Right renal cortex interstitium (tissue), 3 donors: ENCODE measurements at regions not wholly inside any gene's neighbourhood (a gene's known extent, or its start where the extent isn't known, plus 50 kb on each side); places are given as distances from the start of the nearest gene placed in this dataset.
"Not testable (repeated sequence)": the region's sequence is repeated elsewhere in the genome, so short reads cannot be mapped to it uniquely, and the experiment has no call there.

Experiments
- DNase-seq, 3 donors: peaks; one replicate each; pipeline ENCODE4 v3.0.0-alpha.2; 2013; ENCODE audit warnings: low read depth in 3 of 3, low spot score in 2 of 3

DNA sequence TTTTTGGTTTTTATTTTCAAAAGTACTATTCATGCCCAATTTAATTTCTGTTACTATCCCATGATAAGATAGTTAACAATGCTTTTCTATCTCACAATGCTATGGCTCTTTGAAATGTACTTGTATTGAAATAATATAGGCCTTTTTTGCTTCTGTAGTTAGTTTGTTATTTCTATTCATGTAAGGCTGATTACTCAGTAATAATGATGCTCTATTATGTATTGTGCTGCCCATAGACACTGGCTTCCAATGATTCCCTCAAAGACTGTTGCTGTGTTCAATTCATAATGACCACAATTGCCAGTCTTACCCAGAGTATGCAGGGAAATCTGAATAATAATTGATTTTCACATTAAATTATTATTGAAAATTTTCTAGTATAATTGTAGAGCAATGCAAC is 155.5 kb upstream of the POT1 start:
- no peak for DNase-seq

DNA sequence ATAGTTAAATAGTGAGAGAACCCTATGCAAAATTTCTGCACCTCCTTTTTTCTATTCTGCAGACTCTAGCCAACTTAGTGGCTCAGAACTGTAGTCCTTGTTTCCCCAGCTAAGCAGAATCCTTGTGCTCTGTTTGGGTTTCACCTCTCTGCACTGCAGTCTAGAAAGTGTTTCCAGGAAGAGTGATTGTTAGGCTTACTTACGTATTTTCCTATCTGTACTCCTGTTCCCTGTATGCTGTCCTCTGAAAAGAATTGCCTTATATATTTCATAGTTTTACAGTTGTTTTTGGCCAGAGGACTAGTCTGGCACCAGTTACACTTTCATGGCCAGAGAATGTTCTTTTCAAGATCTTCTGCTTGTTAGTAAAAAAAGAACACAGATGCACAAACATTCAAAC is 154.6 kb upstream of the POT1 start:
- DNase-seq: no peak

DNA sequence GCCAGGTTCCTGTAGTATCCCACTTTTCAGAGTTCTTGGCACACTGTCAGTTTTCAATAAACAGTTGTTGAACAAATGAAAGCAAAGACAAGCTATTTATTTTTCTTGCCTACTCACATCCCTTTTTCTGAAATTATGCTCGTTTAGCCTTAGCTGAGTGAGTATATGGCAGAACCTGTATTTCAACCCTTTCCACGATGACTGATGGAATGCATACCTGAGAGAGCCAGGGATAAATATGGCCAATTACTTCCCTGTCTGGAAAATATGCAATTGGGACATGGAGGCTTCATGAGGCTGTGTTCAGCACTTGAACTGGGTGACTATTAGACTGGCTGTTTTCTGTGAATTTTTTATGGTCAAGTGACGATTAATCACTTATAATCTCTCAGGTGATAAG is 144.5 kb upstream of the POT1 start:
- no peak for DNase-seq

DNA sequence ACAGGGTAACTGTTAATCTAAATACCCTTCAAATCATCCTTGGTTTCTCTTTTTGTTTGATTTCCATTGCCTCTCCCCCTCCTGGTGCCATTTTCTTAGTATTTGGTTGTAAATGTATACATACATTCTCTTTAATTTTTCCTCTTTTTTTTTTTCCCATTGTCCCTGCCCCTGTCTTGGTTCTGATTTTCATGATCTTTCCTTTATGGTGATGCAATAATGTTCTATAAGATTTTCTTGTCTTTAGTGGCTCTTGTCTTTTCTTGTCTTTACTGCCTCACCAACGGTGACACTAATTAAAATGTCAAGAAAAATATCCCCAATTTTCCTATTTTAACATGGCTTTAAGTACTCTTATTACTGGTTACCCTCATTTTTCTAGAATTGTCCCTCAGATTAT is 135.9 kb upstream of the POT1 start:
- no peak for DNase-seq

DNA sequence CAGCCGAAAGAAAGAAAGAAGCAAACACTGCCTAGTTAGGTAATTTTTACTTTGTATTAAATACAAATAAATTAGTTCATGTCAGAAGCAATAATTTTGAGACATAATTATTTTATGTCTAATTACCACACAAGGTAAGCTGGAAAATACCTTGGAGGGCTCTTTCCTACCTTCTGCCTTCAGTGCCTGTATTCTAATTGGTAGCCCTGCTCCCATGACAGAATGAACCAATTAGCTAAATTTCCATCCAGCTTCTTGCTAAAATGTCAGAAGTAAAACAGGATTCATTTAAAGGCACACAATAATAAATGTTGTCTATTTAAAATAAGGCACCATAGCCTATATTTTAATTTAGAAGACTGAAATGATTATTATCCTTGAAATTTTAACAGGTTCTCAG is 135.4 kb upstream of the POT1 start:
- DNase-seq: no peak

DNA sequence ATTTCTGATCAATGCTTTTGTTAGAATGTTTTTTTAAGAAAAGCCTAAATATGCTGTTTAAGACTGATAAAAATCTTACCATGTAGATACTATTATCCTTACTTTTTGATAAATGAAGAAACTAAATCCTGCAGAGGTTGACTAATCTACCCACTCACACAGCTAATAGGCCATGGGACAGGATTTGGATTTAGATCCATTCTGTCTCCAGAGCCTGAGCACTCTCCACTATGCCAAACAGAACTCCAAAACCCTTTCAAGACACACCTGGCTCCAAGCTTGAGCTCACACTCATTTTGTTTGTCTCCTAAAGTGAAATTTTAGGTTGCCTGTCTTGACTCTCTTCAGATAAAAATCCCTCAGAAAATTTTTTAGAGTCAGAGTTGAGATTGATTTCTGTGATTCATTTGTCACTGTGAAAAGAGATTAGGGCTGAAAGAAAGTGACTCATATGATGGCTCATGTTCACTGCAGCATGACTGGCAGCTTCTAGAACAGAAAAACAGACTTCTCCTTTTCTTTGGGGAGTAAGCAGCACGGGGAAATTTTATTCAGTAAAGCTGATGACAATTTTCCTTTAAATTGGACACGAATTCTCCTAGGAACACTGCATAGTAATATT is 132.3 kb upstream of the POT1 start:
- no peak for DNase-seq

DNA sequence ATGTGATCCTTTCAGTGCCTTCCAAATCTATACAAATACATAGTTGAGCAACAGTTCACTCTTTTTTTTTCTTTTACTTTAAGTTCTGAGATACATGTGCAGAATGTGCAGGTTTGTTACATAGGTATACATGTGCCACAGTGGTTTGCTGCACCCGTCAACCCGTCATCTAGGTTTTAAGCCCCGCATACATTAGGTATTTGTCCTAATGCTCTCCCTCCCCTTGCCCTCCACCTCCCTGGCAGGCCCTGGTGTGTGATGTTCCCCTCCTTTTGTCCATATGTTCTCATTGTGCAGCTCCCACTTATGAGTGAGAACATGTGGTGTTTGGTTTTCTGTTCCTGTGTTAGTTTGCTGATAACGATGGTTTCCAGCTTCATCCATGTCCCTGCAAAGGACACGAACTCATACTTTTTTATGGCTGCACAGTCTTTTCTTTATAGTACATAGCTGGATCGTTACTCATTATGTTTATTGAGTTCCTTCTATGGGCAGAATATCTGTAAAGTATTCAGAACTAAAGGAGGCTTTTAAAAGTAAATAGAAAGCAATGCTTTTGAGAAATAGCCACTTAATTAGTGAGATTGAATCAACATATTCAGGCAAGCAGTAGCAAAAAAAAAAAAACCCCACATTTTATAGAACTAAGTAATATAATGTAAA is 131.6 kb upstream of the POT1 start:
- DNase-seq: not testable (repeated sequence)

DNA sequence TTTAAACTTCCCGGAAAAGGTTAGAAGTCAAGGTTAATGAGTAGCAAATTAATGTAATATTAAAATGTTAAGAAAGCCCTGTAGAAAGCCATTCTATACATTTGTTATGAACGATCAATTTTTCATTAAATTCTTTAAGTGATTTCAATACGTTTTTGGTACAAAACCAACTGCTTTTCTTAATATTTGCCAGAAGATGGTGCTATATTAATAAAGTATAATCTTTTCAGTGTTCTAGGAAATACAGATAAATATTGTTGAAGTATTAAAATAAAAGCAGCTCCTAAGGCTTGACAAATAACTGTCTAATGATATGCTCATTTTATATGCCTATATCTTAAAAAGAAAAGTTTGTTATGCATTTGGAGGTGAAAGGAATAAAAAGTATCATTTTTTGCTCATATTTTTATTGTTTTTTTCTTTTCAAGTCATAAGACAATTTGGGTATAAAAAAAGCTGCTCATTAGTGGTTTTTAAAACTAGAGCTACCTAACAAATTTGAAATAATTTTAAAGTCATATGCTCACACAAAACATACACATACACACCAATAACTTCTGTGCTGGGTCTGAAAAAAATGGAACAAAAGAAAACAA is 130.3 kb upstream of the POT1 start:
- peak in 1 of 3 donors; percentile 2 for DNase-seq

DNA sequence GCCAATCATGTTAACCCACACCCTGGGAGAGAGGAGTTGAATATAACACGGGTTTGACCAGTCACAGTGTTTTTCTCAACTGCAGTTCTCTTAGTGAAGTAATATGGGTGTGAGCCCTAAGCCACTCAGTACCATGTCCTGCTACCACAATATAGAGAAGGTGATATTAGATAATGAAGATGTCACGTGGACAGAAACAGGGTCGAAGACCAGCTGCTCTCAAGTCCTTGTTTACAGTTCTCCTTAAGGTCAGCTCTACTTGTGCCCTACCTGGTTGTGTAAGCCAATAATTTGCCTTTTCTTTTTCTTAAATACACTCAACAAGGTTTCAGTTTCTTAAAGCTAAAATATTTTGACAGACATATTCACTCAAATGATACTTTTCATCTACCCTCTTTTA is 128.3 kb upstream of the POT1 start:
- DNase-seq: no peak

DNA sequence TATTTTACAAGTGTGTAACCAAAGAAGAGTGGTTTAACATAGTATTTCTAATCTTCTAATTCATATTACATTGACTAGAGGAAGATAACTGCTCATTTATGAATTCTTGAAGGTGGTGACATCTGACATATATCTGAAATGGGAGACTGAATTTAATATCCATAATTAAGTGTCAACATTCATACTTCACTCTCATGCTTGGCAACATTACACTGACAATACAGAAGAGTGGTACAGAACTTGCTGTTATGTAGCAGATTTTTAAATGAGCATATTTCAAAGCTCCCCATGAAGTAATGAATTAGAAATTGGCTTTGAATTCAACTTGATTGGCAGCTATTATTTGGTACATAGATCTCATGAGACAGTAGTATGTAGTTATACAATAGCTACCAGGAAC is 125.8 kb upstream of the POT1 start:
- DNase-seq: no peak

DNA sequence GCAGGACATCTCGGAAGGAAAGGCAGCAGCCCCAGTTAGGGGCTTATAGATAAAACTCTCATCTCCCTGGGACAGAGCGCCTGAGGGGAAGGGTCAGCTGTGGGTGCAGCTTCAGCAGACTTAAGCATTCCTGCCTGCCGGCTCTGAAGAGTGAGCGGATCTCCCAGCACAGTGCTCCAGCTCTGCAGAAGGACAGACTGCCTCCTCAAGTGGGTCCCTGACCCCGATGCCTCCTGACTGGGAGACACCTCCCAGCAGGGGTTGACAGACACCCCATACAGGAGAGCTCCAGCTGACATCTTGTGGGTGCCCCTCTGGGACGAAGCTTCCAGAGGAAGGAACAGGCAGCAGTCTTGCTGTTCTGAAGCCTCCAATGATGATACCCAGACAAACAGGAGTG is 117.1 kb upstream of the POT1 start:
- DNase-seq: no peak

DNA sequence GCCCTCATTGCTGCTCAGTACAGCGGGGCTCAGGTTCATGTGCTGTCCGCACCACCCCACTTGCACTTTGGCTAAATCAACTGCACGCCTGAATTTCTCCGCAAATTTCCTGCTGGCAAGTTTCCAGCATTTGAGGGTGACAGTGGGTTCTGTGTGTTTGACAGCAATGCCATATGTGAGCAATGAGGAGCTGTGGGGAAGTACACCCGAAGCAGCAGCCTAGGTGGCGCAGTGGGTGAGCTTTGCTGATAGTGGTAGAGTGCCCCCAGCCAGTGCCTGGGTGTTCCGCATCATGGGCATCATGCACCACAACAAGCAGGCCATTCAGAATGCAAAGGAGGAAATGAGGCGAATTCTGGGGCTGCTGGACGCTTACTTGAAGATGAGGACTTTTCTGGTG is 103.9 kb upstream of the POT1 start:
- DNase-seq: no peak

DNA sequence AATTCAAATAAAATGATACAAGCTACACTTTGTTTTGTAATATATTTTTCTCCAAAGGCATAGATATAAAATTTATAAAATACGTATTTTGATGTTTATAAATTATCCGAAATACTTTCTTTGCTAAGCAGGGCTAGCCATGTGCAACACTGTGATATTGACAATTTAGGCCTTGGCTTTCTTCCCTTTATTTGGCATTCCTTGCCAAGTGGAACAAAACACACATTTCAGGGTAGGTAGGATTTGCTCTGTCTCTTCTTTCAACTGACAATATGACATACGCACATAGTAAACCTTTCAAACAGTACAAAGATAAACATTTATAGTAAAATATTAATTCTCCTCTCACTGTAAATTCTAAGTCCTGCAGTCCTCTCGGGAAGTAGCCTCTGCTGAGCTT is 103.3 kb upstream of the POT1 start:
- DNase-seq: no peak

DNA sequence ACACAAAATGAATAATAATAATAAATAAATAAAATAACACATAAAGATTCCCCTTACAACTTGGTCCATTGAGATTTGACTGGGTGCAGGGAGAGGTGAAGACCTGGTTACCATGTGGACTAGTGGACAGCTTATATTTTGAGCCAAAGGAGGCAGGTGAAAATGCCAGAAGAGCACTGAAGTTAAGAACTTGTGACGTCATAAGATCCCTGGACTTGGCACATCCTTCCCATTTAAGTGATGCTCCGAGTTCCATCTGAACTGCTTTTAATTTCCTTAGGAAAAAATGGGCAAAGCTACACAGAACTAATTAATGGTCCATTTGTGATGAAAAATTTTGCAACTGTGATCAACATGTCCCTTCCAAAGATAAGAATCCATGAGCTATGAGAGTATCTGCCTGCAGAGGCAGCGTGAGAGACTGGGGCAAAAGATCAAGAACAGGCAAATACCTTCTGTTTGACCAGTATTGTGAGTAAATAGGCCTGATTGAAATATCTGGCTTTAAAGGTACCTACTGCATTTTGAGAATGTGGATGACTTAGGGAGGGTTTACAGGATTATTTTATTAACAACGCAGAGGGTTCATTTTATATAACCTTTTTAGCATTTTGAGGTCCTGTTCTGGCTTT is 101.2 kb upstream of the POT1 start:
- no peak for DNase-seq

DNA sequence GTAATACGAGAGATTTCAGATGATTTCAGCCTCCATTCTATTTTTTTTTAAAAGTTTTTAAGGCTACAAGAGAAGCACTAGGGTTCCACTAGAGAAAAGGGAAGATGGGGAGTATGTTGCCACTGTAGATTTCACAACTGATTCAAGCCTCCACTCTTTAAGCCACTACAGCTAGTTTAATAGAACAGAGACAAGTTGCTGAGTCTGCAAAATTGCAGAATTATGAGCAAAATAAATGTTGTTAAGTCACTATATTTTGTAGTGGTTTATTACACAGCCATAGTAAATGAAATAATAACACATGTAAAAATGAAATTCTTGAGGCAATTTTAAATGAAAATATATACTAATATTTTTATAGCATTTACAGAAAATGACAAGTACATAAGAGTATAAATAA is 96.0 kb upstream of the POT1 start:
- DNase-seq: no peak

DNA sequence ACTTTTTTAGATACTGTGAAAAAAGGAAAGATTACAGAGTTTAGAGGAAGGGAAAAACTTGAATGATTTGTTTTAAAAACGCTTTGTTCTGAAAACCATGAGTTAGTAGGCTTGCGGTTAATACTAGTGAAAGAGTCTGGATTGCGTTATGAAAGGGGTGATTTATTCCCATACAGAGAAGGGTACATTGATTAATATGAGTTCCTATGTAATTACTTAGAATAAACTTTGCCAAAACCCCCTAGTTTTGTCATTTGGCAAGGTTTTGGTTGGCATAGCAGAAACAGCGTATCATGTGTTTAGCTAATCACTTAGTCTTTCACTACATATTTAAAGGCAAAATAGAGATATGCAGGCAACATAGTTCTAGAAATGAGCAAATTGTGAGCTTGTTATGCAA is 91.2 kb upstream of the POT1 start:
- DNase-seq: no peak

DNA sequence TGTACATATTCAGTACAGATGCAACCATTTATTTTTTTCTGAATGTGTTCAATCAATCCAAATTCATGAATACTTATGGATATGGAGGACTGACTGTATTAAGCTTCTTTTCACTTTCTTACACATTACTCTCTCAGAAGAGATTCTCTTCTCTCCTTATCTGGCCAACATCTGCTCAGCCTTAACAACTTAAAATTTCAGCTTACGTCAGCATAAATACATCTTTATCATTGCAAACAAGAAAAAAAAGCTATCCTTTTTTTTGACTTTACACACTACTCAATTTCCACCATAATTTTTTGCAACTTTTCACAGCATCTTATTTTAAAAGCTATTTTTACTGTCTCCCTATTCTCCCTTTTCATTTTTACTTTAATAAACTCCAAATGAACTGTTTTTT is 80.9 kb upstream of the POT1 start:
- DNase-seq: no peak

DNA sequence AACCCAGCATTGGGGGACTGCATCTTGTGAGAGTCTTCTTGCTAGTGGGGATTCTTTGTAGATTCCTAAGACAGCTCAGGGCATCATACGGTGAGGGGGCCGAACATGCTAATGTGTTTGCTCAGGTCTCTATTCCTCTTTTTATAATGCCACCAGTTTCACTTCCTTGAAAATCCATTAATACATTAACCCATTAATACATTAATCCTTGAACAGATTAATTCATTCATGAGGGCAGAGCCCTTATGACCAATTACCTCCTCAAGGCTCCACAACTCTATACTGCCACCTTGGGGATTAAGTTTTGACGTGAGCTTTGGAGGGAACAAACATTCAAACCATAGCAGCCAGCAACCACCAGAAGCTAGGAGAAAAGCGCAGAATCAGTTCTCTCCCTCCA is 67.2 kb upstream of the POT1 start:
- no peak for DNase-seq

DNA sequence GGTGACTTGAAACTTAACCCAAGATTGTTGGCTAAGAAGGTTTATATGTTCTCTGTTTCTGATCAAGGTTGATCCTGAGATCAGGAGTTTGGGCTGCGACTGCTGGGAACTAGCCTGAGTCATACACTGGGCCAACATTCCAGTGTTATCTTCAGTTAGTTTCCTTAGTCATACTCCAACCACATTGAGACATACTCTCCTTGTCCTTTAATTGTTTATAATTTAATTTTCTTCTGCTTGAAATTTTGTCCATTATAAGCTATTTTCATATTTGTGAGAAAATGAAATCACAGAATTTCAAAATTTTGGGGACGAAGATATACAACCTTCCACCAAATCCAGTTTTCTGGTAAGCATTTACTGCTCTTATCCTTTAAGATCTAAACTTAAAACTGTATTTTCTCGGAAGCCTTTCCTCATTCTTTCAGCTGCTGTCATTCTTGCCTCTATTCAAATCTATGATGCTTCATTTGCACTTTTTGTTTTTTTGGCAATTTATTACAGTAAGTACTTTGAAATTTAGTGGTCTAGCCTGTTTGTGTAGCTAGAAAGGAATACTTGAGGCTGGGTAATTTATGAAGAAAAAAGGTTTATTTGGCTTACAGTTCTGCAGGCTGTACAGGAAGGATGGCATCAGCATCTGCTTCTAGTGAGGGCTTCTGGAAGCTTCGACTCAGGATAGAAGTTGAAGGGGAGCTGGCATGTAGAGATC is 63.4 kb upstream of the POT1 start:
- DNase-seq: no peak

DNA sequence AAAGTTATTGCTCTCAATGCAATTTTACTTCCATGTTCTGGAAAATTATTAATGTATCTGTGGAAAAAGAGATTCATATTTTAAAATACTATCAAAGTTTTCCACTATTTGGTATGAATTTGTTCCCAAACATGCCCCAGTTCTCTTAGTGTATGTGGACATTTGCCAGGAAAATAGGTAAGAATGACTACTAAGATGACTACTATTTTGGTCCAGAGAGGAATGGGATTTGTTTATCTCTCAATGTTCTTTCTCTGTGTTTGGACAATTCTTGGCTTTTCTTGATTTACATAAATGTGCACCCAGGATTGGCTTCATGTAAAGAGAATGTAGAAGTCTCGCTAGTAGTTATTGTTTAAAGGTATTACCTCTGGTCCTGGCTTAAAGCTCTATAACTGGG is 60.3 kb upstream of the POT1 start:
- DNase-seq: no peak
